ENCODE measurements at regions not wholly inside any gene's neighbourhood (a gene's known extent, or its start where the extent isn't known, plus 50 kb on each side); places are given as distances from the start of the nearest gene placed in this dataset.

- Mint-ChIP-seq H3K27ac (no peak overlapping the region), H3K4me3 (no peak overlapping the region), H3K27me3 (ENCODE audit: low read depth) (no peaks in the 10 kb centered on the region), H3K36me3 (ENCODE audit: insufficient read depth in 1 of 3, low read depth in 3 of 3) (no peaks in the 10 kb centered on the region), H3K4me1 (0 out of 4 replicates have a peak, but pooled peaks cover 0 to 4% of the 10 kb centered on the region in 2 experiments), H3K9me3 (no peaks in the 10 kb centered on the region)
- no peak overlapping the region for H4K8ac ChIP-seq (replicated peaks; ENCODE audit: insufficient read length, low read depth, low read length)
- no peak overlapping the region for H4K5ac ChIP-seq (ENCODE audit: insufficient read length, low read depth, low read length)
- H3K79me2 ChIP-seq (ENCODE audit: insufficient read depth, low read length) = no peaks in the 10 kb centered on the region
- H4K20me1 ChIP-seq (ENCODE audit: control insufficient read depth, insufficient read depth, insufficient read length) = no peaks in the 10 kb centered on the region
- H3K79me1 ChIP-seq (ENCODE audit: insufficient read depth, low read depth, low read length, poor library complexity, severe bottlenecking) = no peaks in the 10 kb centered on the region
- H3K23ac ChIP-seq (ENCODE audit: insufficient read length, low read depth, low read length) = no peak overlapping the region
- no peak overlapping the region for H3K56ac ChIP-seq (ENCODE audit: insufficient read length, low read depth, low read length)
- no peak for DNase-seq
- H2BK5ac ChIP-seq (ENCODE audit: insufficient read length, low read length) = no peak overlapping the region
- H3K27ac ChIP-seq (ENCODE audit: insufficient read length, low read depth, low read length) = no peak overlapping the region
- no peak overlapping the region for H3K14ac ChIP-seq (ENCODE audit: insufficient read depth, low read length)
- WGBS (ENCODE audit: extremely low coverage, insufficient read length, low lambda C conversion rate) = no CpG with 5 or more reads among the region's 1 CpG
- no peak overlapping the region for H3K4me2 ChIP-seq (ENCODE audit: insufficient read depth, insufficient read length, low read length)
- no peaks in the 10 kb centered on the region for H3K27me3 ChIP-seq (ENCODE audit: insufficient read depth, low read length)
- H3K4ac ChIP-seq (ENCODE audit: low read depth, low read length) = no peak overlapping the region
- H3T11ph ChIP-seq (ENCODE audit: low read length) = no peak overlapping the region
- no peak overlapping the region for H2BK12ac ChIP-seq (ENCODE audit: insufficient read length, low read depth, low read length)
- no peak overlapping the region for H3K18ac ChIP-seq (ENCODE audit: insufficient read length, low read depth, low read length)
- no peaks in the 10 kb centered on the region for H3K9me3 ChIP-seq (ENCODE audit: control insufficient read depth, low read depth, low read length)
- H4K91ac ChIP-seq (ENCODE audit: insufficient read length, low read depth, low read length) = no peak overlapping the region
- H3K23me2 ChIP-seq (ENCODE audit: insufficient read length, low read depth, low read length, poor library complexity, severe bottlenecking) = no peaks in the 10 kb centered on the region
- H2BK20ac ChIP-seq (ENCODE audit: low read depth, low read length, poor library complexity, severe bottlenecking) = no peak overlapping the region
- no peak for TF ChIP-seq CTCF (conservative IDR thresholded peaks at IDR 0.05)
- H3K9ac ChIP-seq (ENCODE audit: extremely low read depth, insufficient read length, low read length) = no peak overlapping the region
- no peak overlapping the region for H2AFZ ChIP-seq (ENCODE audit: low read length)
- no peak overlapping the region for H2BK120ac ChIP-seq (ENCODE audit: low read depth, low read length, poor library complexity, severe bottlenecking)
- no peak overlapping the region for H2AK5ac ChIP-seq (ENCODE audit: insufficient read length, low read length)
- no peak overlapping the region for H2BK15ac ChIP-seq (ENCODE audit: low read depth, low read length)
- no peaks in the 10 kb centered on the region for H3K4me1 ChIP-seq (ENCODE audit: insufficient read depth, low read length)
These were observed 332.4 kb downstream of the PCDH7 start for GRCh38 chr4:31052519-31052918.

Data from H9 (cell line).